Sigmoid colon (tissue), 4 donors: ENCODE measurements at regions not wholly inside any gene's neighbourhood (a gene's known extent, or its start where the extent isn't known, plus 50 kb on each side); places are given as distances from the start of the nearest gene placed in this dataset.

Experiments
- CTCF ChIP-seq, 4 experiments: fragments of 450-650 bp in 3 of 4; fragments of 200-600 bp in 1 of 4; IDR thresholded peaks; one replicate each; pipeline ENCODE4 v1.5.1; 2016 to 2019; ENCODE audit warnings: antibody characterized with exemption in 4 of 4, mild to moderate bottlenecking in 3 of 4, moderate library complexity in 2 of 4
- EP300 ChIP-seq, 4 donors: sonication (generic); formaldehyde crosslinking; IDR thresholded peaks; one replicate each; pipeline ENCODE4 v1.6.1; 2017; ENCODE audit warnings: antibody characterized with exemption in 4 of 4
- POLR2AphosphoS5 ChIP-seq, 4 donors: sonication (generic); formaldehyde crosslinking; IDR thresholded peaks; one replicate each; pipeline ENCODE4 v1.6.1; 2017; ENCODE audit warnings: antibody characterized with exemption in 4 of 4

GRCh38 chr4:124946696-124947095, 234.2 kb upstream of the ANKRD50 start:
- no peak for TF ChIP-seq EP300 (IDR thresholded peaks at IDR 0.05)
- no peak for TF ChIP-seq CTCF (IDR thresholded peaks at IDR 0.05)
- TF ChIP-seq POLR2AphosphoS5 (IDR thresholded peaks at IDR 0.05), result no peak
